ENCODE measurements at regions not wholly inside any gene's neighbourhood (a gene's known extent, or its start where the extent isn't known, plus 50 kb on each side); places are given as distances from the start of the nearest gene placed in this dataset.
A peak's percentile ranks its signal among the peaks of the same experiment; 100 is the strongest.

- H3K9me3 ChIP-seq: no peaks in the 10 kb centered on the region
- no peaks in the 10 kb centered on the region for H3K36me3 ChIP-seq (replicated peaks in 1 of 2; ENCODE audit: control insufficient read depth in 1 of 2, insufficient read depth in 2 of 2, low read length in 1 of 2)
- no peak for TF ChIP-seq YY1 (IDR thresholded peaks at IDR 0.05; ENCODE audit: low read depth)
- H3K27me3 ChIP-seq (ENCODE audit: insufficient read depth): no peaks in the 10 kb centered on the region
- peak overlapping the region in 1 of 2 experiments; percentile 53; a peak in 2 of 4 replicates for H3K27ac ChIP-seq (ENCODE audit: low read depth in 2 of 2, low read length in 1 of 2)
- H3K4me2 ChIP-seq: no peak overlapping the region
- POLR2A ChIA-PET: no interaction called here
- DNase-seq: no peak
- H3K9me2 ChIP-seq: no peaks in the 10 kb centered on the region
- no peaks in the 10 kb centered on the region for H4K20me1 ChIP-seq (ENCODE audit: insufficient read depth)
- H3K4me1 ChIP-seq (ENCODE audit: control insufficient read depth in 1 of 2, insufficient read depth in 2 of 2, low read depth in 1 of 2, low read length in 1 of 2): peaks cover 0 to 9% of the 10 kb centered on the region in 2 experiments; a peak in 2 of 4 replicates
- H3K4me3 ChIP-seq (ENCODE audit: low read depth in 2 of 2, low read length in 1 of 2): no peak overlapping the region
- 60% methylated on average over 3 of the region's 3 CpGs for WGBS (ENCODE audit: low lambda C conversion rate)
- H2AFZ ChIP-seq (ENCODE audit: low read depth): no peak overlapping the region
- H3F3A ChIP-seq (replicated peaks; ENCODE audit: insufficient read depth): no peaks in the 10 kb centered on the region
- no peak overlapping the region for H3K9ac ChIP-seq
- H3K79me2 ChIP-seq (ENCODE audit: insufficient read depth): no peaks in the 10 kb centered on the region
- CTCF ChIA-PET: interaction anchor here (1.5 kb wide), 1 partner anchor 10 kb away, joined by 4 read pairs; no protein-coding TSS in a partner anchor
Measured at GRCh38 chr1:221371705-221372104, 370.2 kb downstream of the DUSP10 start.

- Histone ChIP-seq H3K9ac (no peak overlapping the region), H3K27ac (ENCODE audit: low read depth in 2 of 2, low read length in 1 of 2) (no peak overlapping the region), H2AFZ (ENCODE audit: low read depth) (no peak overlapping the region), H3F3A (replicated peaks; ENCODE audit: insufficient read depth) (no peaks in the 10 kb centered on the region), H3K4me3 (ENCODE audit: low read depth in 2 of 2, low read length in 1 of 2) (no peak overlapping the region), H3K27me3 (ENCODE audit: insufficient read depth) (no peaks in the 10 kb centered on the region), H3K9me3 (no peaks in the 10 kb centered on the region), H3K4me2 (no peak overlapping the region), H4K20me1 (ENCODE audit: insufficient read depth) (no peaks in the 10 kb centered on the region), H3K36me3 (replicated peaks in 1 of 2; ENCODE audit: control insufficient read depth in 1 of 2, insufficient read depth in 2 of 2, low read length in 1 of 2) (no peaks in the 10 kb centered on the region), H3K79me2 (ENCODE audit: insufficient read depth) (no peaks in the 10 kb centered on the region), H3K4me1 (ENCODE audit: control insufficient read depth in 1 of 2, insufficient read depth in 2 of 2, low read depth in 1 of 2, low read length in 1 of 2) (peaks cover 0 to 9% of the 10 kb centered on the region in 2 experiments; a peak in 1 of 4 replicates), H3K9me2 (no peaks in the 10 kb centered on the region)
- 84% methylated on average over 1 of the region's 1 CpG for WGBS (ENCODE audit: low lambda C conversion rate)
- CTCF ChIA-PET: interaction anchor here (0.7 kb wide), 1 partner anchor 9 kb away, joined by 3 read pairs; no protein-coding TSS in a partner anchor
- no peak for TF ChIP-seq SIN3A (IDR thresholded peaks at IDR 0.05; ENCODE audit: borderline replicate concordance, low read depth, low read length)
- no peak for TF ChIP-seq MEF2A (IDR thresholded peaks at IDR 0.05; ENCODE audit: borderline replicate concordance, low read depth)
- POLR2A ChIA-PET: no interaction called here
- no peak for DNase-seq
Measured at GRCh38 chr1:221373795-221374194, 368.1 kb downstream of the DUSP10 start.

- no peaks in the 10 kb centered on the region for H4K20me1 ChIP-seq (ENCODE audit: insufficient read depth)
- TF ChIP-seq NFIC (IDR thresholded peaks at IDR 0.05; ENCODE audit: borderline replicate concordance) (no peak), TCF12 (IDR thresholded peaks at IDR 0.05) (no peak), RAD21 (IDR thresholded peaks at IDR 0.05; ENCODE audit: low read length) (no peak), USF2 (IDR thresholded peaks at IDR 0.05; ENCODE audit: borderline replicate concordance, low read depth, low read length) (no peak)
- no peaks in the 10 kb centered on the region for H3K36me3 ChIP-seq (replicated peaks in 1 of 2; ENCODE audit: control insufficient read depth in 1 of 2, insufficient read depth in 2 of 2, low read length in 1 of 2)
- ChIA-PET POLR2A (no interaction called here), CTCF (no interaction called here)
- no peak overlapping the region for H2AFZ ChIP-seq (ENCODE audit: low read depth)
- H3K9me2 ChIP-seq: no peaks in the 10 kb centered on the region
- no peak overlapping the region for H3K27ac ChIP-seq (ENCODE audit: low read depth in 2 of 2, low read length in 1 of 2)
- no peak overlapping the region for H3K9ac ChIP-seq
- peaks cover 5% of the 10 kb centered on the region for H3F3A ChIP-seq (replicated peaks; ENCODE audit: insufficient read depth)
- DNase-seq: no peak
- H3K79me2 ChIP-seq (ENCODE audit: insufficient read depth): no peaks in the 10 kb centered on the region
- no peaks in the 10 kb centered on the region for H3K9me3 ChIP-seq
- H3K4me1 ChIP-seq (ENCODE audit: control insufficient read depth in 1 of 2, insufficient read depth in 2 of 2, low read depth in 1 of 2, low read length in 1 of 2): peaks cover 0 to 9% of the 10 kb centered on the region in 2 experiments; a peak in 1 of 4 replicates
- H3K4me2 ChIP-seq: no peak overlapping the region
- H3K27me3 ChIP-seq (ENCODE audit: insufficient read depth): no peaks in the 10 kb centered on the region
- WGBS (ENCODE audit: low lambda C conversion rate): 90% methylated on average over 5 of the region's 5 CpGs
- H3K4me3 ChIP-seq (ENCODE audit: low read depth in 2 of 2, low read length in 1 of 2): no peak overlapping the region
Measured at GRCh38 chr1:221376286-221376685, 365.6 kb downstream of the DUSP10 start.
